Endothelial cell of umbilical vein (primary cell): ENCODE measurements at regions not wholly inside any gene's neighbourhood (a gene's known extent, or its start where the extent isn't known, plus 50 kb on each side); places are given as distances from the start of the nearest gene placed in this dataset.

Experiments
- BruUV-seq: library from RNA; stranded (reverse); fragments of 400-500 nt; replicated peaks from 2 replicates; lab custom pipeline; 2021; lab: Mats Ljungman, UMichigan
- CTCF ChIA-PET: fragments of 300-600, 350-600 bp; sonication (Branson Sonifier 250); formaldehyde crosslinking; loops from one replicate; lab custom pipeline; 2021; ENCODE audit warnings: antibody characterized with exemption, inconsistent platforms; lab: Charles Lee
- POLR2A ChIA-PET: fragments of 300-600, 350-600 bp; sonication (Branson Sonifier 250); formaldehyde crosslinking; loops from one replicate; lab custom pipeline; 2021; ENCODE audit warnings: antibody characterized with exemption, inconsistent platforms; lab: Charles Lee
- DNase-seq: peaks from one replicate; pipeline ENCODE4 v3.0.0-alpha.2; 2011; ENCODE audit warnings: low read depth, low spot score
- FAIRE-seq: peaks from 2 replicates; lab custom pipeline; 2011; peaks lifted over from hg19 to GRCh38; lab: Jason Lieb, UNC
- H2AFZ ChIP-seq: 2 replicates; pipeline ENCODE4 v1.6.0; 2012; ENCODE audit warnings: low read depth, low read length, control low read depth, inconsistent platforms
- H3K27ac ChIP-seq: 2 replicates; pipeline ENCODE4 v1.5.1; 2011; ENCODE audit warnings: low read depth, mild to moderate bottlenecking, control low read depth, low read length, moderate library complexity; ENCODE audit not compliant: insufficient read depth
- H3K27me3 ChIP-seq, 2 experiments: 2 replicates each; pipeline versions ENCODE4 v1.6.0 to v1.6.1; 2011; ENCODE audit warnings: low read length in 2 of 2, mixed read lengths in 1 of 2; ENCODE audit not compliant: control insufficient read depth in 2 of 2, insufficient read depth in 2 of 2
- H3K36me3 ChIP-seq, 2 experiments: 2 replicates in 1 of 2; 3 replicates in 1 of 2; pipeline ENCODE4 v1.5.1; 2011; ENCODE audit warnings: low read length in 2 of 2, mild to moderate bottlenecking in 1 of 2, moderate library complexity in 1 of 2; ENCODE audit not compliant: control insufficient read depth in 2 of 2, insufficient read depth in 2 of 2; ENCODE audit errors: extremely low read depth in 1 of 2
- H3K4me1 ChIP-seq: 3 replicates; pipeline ENCODE4 v1.5.1; 2011; ENCODE audit warnings: mild to moderate bottlenecking, low read length; ENCODE audit not compliant: control insufficient read depth, insufficient read depth; ENCODE audit errors: extremely low read depth
- H3K4me2 ChIP-seq: 2 replicates; pipeline ENCODE4 v1.6.1; 2011; ENCODE audit warnings: low read length, control low read depth, mixed read lengths; ENCODE audit not compliant: insufficient read depth
- H3K4me3 ChIP-seq, 3 experiments: fragments of 200-600 bp in 1 of 3; sonication (generic), shearing (Covaris generic) in 1 of 3; replicated peaks in 1 of 3; 2 replicates each; pipeline ENCODE4 v1.5.1; 2011 to 2016; ENCODE audit warnings: control low read depth in 3 of 3, low read length in 3 of 3, mild to moderate bottlenecking in 2 of 3, inconsistent platforms in 1 of 3, low read depth in 1 of 3, moderate library complexity in 1 of 3; ENCODE audit not compliant: insufficient read depth in 1 of 3
- H3K79me2 ChIP-seq: 2 replicates; pipeline ENCODE4 v1.6.0; 2012; ENCODE audit warnings: low read length, inconsistent platforms; ENCODE audit not compliant: control insufficient read depth, insufficient read depth
- H3K9ac ChIP-seq: replicated peaks from 2 replicates; pipeline ENCODE3; 2011; ENCODE audit warnings: low read length, control low read depth; ENCODE audit not compliant: insufficient read depth; ENCODE audit errors: extremely low read depth
- H3K9me1 ChIP-seq: replicated peaks from 3 replicates; pipeline ENCODE4 v1.6.0; 2011; ENCODE audit warnings: mild to moderate bottlenecking, low read length; ENCODE audit not compliant: control insufficient read depth, insufficient read depth; ENCODE audit errors: extremely low read depth
- H3K9me3 ChIP-seq: replicated peaks from 2 replicates; pipeline ENCODE4 v1.5.1; 2012; ENCODE audit warnings: low read length, inconsistent platforms; ENCODE audit not compliant: control insufficient read depth, insufficient read depth
- H4K20me1 ChIP-seq: replicated peaks from 2 replicates; pipeline ENCODE3; 2011; ENCODE audit warnings: mild to moderate bottlenecking, low read length; ENCODE audit not compliant: control insufficient read depth, insufficient read depth; ENCODE audit errors: extremely low read depth
- EZH2 ChIP-seq: IDR thresholded peaks from 2 replicates; pipeline ENCODE4 v1.6.1; 2012; ENCODE audit warnings: borderline replicate concordance, low read depth, mild to moderate bottlenecking, moderate library complexity, low read length, inconsistent platforms; ENCODE audit not compliant: severe bottlenecking
- GATA2 ChIP-seq: IDR thresholded peaks from 2 replicates; pipeline ENCODE4 v1.7.0; 2011; ENCODE audit warnings: low read depth, mild to moderate bottlenecking, moderate library complexity, mixed read lengths, low read length; ENCODE audit not compliant: insufficient read length, insufficient read depth
- JUN ChIP-seq: IDR thresholded peaks from 2 replicates; pipeline ENCODE4 v1.6.1; 2011; ENCODE audit warnings: borderline replicate concordance, low read depth; ENCODE audit not compliant: insufficient read length, insufficient read depth
- MYC ChIP-seq: IDR thresholded peaks from one replicate; pipeline ENCODE4 v1.6.1; 2011; ENCODE audit warnings: mild to moderate bottlenecking, low read depth, low read length
- POLR2A ChIP-seq: IDR thresholded peaks from 2 replicates; pipeline ENCODE4 v1.6.1; 2012; ENCODE audit warnings: low read depth, mild to moderate bottlenecking, control low read depth, low read length
- POLR2AphosphoS5 ChIP-seq: IDR thresholded peaks from 2 replicates; pipeline ENCODE4 v1.6.1; 2012; ENCODE audit warnings: low read depth, mild to moderate bottlenecking, control low read depth, low read length, moderate library complexity; ENCODE audit not compliant: insufficient read depth
- dilution Hi-C: fragments of 300-500 bp; cut with MboI; formaldehyde crosslinking; loops from one replicate; pipeline ENCODE4 v1.15.0; 2019; ENCODE audit warnings: low sequenced_read_pairs; ENCODE audit not compliant: extremely low pct_ligation_motif_present
- intact Hi-C: fragments of 100-400 bp; cut with micrococcal nuclease; formaldehyde crosslinking; loops from one replicate; pipeline ENCODE4 v1.10.0; 2022

DNA sequence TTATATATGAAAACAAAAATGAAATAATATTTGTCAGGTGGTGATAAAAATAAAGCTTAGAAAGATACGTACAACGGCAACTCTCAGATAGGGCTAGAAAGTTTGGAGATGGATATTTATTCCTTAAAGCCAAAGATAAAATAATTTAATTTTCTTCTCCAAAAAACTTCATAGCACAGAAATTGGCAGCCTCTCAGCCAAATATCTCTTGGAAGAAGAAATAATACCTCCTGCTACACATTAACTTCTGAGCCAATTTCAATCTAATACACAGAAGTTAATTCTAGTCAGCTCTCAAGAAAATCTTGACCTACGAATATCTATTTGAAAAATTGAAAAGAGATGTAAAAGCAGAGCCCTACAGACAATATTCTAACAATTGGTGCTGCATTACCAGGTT, 122.4 kb downstream of the TES start:
- H3K4me1 ChIP-seq, result peaks cover 16% of the 10 kb centered on the region
- no peak overlapping the region for H3K9ac ChIP-seq
- H2AFZ ChIP-seq, result no peak overlapping the region
- H3K79me2 ChIP-seq, result no peaks in the 10 kb centered on the region
- intact Hi-C loops (no loop called here), dilution Hi-C loops (loop anchor here (25.0 kb wide), 1 partner anchor 180 kb away; no protein-coding TSS in a partner anchor)
- CTCF ChIA-PET, result no interaction called here
- H3K36me3 ChIP-seq, result no peaks in the 10 kb centered on the region
- no peak overlapping the region for H3K4me3 ChIP-seq
- POLR2A ChIA-PET, result no interaction called here
- DNase-seq (no peak), FAIRE-seq (no peak)
- H3K27ac ChIP-seq, result no peak overlapping the region
- H3K27me3 ChIP-seq, result no peaks in the 10 kb centered on the region
- TF ChIP-seq POLR2AphosphoS5 (no peak), POLR2A (no peak), GATA2 (no peak), MYC (no peak)
- no peaks in the 10 kb centered on the region for H4K20me1 ChIP-seq
- H3K4me2 ChIP-seq, result no peak overlapping the region
- no TSS peak for BruUV-seq
- H3K9me1 ChIP-seq, result no peaks in the 10 kb centered on the region
- H3K9me3 ChIP-seq, result no peaks in the 10 kb centered on the region

DNA sequence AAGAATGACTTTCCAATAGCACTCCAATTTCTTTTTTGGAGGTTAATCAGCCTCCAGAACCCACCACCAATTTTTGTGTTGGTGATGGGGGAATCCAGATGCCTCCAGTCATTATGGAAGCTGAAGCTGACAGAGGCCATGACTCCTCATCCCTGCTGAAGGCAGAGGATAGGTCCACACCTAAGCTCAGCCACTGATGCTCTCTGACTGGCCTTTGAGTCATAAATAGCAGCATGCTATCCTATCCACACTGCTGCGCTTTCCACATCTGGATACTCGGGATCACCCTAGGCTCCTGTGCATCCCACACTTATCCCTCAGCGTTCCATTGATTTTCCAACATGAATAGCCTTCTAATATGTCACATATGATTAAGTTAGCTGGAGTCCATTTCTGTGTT, 124.2 kb downstream of the TES start:
- no TSS peak for BruUV-seq
- Histone ChIP-seq H3K79me2 (no peaks in the 10 kb centered on the region), H4K20me1 (no peaks in the 10 kb centered on the region), H3K4me2 (no peak overlapping the region), H3K27ac (no peak overlapping the region), H3K9me1 (no peaks in the 10 kb centered on the region), H3K9ac (no peak overlapping the region), H3K27me3 (no peaks in the 10 kb centered on the region), H3K4me3 (no peak overlapping the region), H2AFZ (no peak overlapping the region), H3K36me3 (no peaks in the 10 kb centered on the region), H3K9me3 (no peaks in the 10 kb centered on the region), H3K4me1 (peaks cover 20% of the 10 kb centered on the region)
- ChIA-PET CTCF (interaction anchor here (1.5 to 1.6 kb wide), 2 partner anchors 20 to 75 kb away, joined by 3 to 5 read pairs; no protein-coding TSS in a partner anchor), POLR2A (no interaction called here)
- TF ChIP-seq EZH2 (no peak), JUN (no peak), MYC (no peak)
- dilution Hi-C loops (loop anchor here (25.0 kb wide), 1 partner anchor 178 kb away; no protein-coding TSS in a partner anchor), intact Hi-C loops (no loop called here)
- FAIRE-seq, result no peak
- DNase-seq, result no peak
